ENCODE measurements at regions not wholly inside any gene's neighbourhood (a gene's known extent, or its start where the extent isn't known, plus 50 kb on each side); places are given as distances from the start of the nearest gene placed in this dataset.

DNA sequence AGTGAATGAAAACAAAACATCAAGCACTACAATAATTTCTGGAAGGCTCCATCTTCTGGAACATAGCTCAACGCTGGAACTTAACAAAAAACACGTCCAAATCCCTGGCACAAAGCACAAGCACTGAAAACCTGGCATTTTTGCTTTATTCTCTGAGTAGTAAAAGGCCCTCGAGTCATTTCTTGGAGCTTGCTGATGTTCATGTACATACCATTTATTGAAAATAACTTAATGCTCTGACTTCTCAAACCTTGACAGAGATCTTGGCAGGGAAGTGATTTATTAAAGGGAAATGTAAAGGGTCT, 76.5 kb upstream of the STK17B start:
- POLR2A ChIA-PET (ENCODE audit: low non-redundant PET) = no interaction called here
- CTCF ChIA-PET = no interaction called here
- DNase-seq (ENCODE audit: low spot score) = no peak
- no peak overlapping the region for H3K27ac ChIP-seq
- TF ChIP-seq, protein P1, sequence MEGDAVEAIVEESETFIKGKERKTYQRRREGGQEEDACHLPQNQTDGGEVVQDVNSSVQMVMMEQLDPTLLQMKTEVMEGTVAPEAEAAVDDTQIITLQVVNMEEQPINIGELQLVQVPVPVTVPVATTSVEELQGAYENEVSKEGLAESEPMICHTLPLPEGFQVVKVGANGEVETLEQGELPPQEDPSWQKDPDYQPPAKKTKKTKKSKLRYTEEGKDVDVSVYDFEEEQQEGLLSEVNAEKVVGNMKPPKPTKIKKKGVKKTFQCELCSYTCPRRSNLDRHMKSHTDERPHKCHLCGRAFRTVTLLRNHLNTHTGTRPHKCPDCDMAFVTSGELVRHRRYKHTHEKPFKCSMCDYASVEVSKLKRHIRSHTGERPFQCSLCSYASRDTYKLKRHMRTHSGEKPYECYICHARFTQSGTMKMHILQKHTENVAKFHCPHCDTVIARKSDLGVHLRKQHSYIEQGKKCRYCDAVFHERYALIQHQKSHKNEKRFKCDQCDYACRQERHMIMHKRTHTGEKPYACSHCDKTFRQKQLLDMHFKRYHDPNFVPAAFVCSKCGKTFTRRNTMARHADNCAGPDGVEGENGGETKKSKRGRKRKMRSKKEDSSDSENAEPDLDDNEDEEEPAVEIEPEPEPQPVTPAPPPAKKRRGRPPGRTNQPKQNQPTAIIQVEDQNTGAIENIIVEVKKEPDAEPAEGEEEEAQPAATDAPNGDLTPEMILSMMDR (conservative IDR thresholded peaks at IDR 0.05; ENCODE audit: low read depth) = no peak

DNA sequence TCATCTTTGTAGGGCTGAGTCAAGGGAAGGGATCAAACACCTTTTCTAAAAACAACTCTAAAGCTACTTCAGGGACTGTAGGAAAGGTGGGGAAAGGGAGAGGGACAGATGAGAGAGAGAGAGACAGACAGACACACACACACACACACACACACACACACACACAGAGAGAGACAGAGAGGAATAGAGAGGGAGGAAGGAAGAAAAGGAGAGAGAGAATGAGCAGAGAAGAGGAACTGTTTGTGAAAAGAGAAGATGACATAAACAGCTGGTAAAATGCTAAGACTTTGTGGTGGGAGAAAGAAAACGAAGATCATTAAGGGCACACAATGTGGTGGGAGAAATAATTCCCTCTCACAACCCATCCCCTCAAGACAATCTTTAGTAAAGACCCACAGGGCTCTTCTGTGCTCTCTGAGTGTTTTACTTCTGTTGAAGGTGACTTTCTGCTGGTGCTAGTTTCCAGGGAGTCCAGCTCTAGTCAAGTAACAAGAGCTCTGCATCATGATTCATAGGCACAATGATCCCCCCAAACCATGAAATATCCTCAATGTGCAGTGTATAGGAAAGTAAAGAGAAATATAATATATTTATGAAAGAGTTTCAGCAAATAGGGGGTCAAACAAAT, 77.2 kb upstream of the STK17B start:
- ChIA-PET POLR2A (ENCODE audit: low non-redundant PET) (no interaction called here), CTCF (interaction anchor here (0.6 kb wide), 1 partner anchor 134 kb away, joined by 3 read pairs; no protein-coding TSS in a partner anchor)
- no peak overlapping the region for H3K27ac ChIP-seq
- no peak for DNase-seq (ENCODE audit: low spot score)
- TF ChIP-seq, protein P1 (conservative IDR thresholded peaks at IDR 0.05; ENCODE audit: low read depth) = no peak

DNA sequence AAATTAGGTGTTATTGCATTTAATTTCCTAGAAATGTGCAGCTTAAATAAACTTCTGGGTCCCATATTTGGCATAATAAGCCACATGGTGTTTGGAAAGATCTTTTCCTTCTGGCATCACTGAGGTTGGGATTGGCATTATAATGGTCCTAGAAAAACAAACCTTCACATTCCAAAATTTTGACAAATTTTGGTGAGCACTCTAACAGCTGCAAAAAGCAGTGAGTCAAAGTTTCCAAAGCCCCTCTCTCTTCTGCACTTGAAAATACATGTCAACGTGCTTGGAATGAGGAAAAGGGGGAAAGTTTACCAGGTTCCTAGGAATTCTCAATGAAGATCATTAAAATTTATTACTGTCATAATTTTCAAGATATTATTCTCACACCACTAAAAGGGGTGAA, 77.8 kb upstream of the STK17B start:
- CTCF ChIA-PET = interaction anchor here (0.6 kb wide), 1 partner anchor 135 kb away, joined by 3 read pairs; no protein-coding TSS in a partner anchor
- TF ChIP-seq, protein P1 (conservative IDR thresholded peaks at IDR 0.05; ENCODE audit: low read depth) = no peak

GRCh38 chr2:196249860-196250259, 78.5 kb upstream of the STK17B start:
- no peak overlapping the region for H3K27ac ChIP-seq
- TF ChIP-seq, protein P1 (conservative IDR thresholded peaks at IDR 0.05; ENCODE audit: low read depth) = no peak
- POLR2A ChIA-PET (ENCODE audit: low non-redundant PET) = no interaction called here
- CTCF ChIA-PET = no interaction called here
- no peak for DNase-seq (ENCODE audit: low spot score)

More for the DNA sequence above, 77.8 kb upstream of the STK17B start:
- no peak overlapping the region for H3K27ac ChIP-seq
- no peak for DNase-seq (ENCODE audit: low spot score)
- POLR2A ChIA-PET (ENCODE audit: low non-redundant PET) = no interaction called here

- ChIA-PET CTCF (no interaction called here), POLR2A (ENCODE audit: low non-redundant PET) (no interaction called here)
- no peak overlapping the region for H3K27ac ChIP-seq
- TF ChIP-seq, protein P1 (conservative IDR thresholded peaks at IDR 0.05; ENCODE audit: low read depth) = no peak
- no peak for DNase-seq (ENCODE audit: low spot score)
Observed at GRCh38 chr2:196251132-196251531, 79.8 kb upstream of the STK17B start.

DNA sequence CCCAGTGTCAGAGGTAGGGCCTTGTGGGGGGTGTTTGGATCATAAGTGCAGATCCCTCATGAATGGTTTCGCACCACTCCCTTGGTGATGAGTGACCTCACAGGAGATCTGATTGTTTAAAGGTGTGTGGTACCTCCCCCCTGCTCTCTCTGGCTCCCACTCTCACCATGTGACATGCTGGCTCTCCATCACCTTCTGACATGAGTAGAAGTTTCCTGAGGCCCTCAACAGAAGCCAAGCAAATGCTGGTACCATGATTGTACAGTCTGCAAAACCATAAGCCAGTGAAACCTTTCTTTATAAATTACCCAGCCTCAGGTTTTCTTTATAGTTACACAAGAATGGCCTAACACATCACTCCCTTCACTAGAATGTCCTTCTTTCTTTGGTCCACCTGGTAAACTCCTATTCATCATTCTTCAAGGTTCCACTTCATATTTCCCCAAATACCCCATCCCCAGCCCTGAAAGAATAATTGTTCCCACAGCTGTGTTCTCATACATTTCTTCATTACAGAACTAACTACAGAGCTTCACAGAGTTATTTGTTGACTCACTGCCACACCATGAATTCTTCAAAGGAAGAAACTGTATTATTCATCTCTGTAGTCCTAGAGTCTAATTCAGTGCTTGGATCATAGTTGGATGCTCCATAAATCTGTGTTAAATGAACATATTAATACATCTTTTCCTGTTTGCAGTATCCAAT, 81.2 kb upstream of the STK17B start:
- TF ChIP-seq, protein P1 (conservative IDR thresholded peaks at IDR 0.05; ENCODE audit: low read depth) = no peak
- no peak overlapping the region for H3K27ac ChIP-seq
- ChIA-PET POLR2A (ENCODE audit: low non-redundant PET) (no interaction called here), CTCF (no interaction called here)
- DNase-seq (ENCODE audit: low spot score) = no peak

All from RWPE1 (cell line).